ENCODE measurements at regions not wholly inside any gene's neighbourhood (a gene's known extent, or its start where the extent isn't known, plus 50 kb on each side); places are given as distances from the start of the nearest gene placed in this dataset.

DNA sequence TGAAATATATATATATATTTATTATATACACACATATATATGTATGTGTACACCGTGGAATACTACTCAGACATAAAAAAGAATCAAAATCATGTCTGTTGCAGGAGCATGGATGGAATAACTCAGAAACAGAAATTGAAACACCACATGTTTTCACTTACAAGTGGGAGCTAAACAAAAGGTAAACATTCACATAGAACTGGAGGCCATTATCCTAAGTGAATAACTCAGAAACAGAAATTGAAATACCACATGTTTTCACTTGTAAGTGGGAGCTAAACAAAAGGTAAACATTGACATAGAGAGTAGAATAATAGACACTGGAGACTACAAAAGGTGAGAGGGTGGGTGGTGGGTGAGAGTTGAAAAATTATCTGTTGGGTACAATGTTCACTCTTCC, 171.5 kb upstream of the GOLIM4 start:
- no peaks in the 10 kb centered on the region for H4K20me1 ChIP-seq (ENCODE audit: insufficient read depth)
- H3K9me2 ChIP-seq (ENCODE audit: insufficient read depth) = no peaks in the 10 kb centered on the region
- ChIA-PET POLR2A (no interaction called here), CTCF (no interaction called here), RAD21 (ENCODE audit: low non-redundant PET in 1 of 2, low total read pairs in 2 of 2, uncharacterized antibody in 2 of 2, unreplicated experiment in 2 of 2) (no interaction called here)
- no peak overlapping the region for H3K4me3 ChIP-seq (replicated peaks in 1 of 2; ENCODE audit: low read depth in 1 of 2, low read length in 2 of 2)
- ATAC-seq (no peak), DNase-seq (ENCODE audit: low read depth, low spot score) (no peak)
- no peak overlapping the region for H3K4me2 ChIP-seq (ENCODE audit: low read length)
- 0 out of 2 replicates have a peak, but pooled peaks cover 5% of the 10 kb centered on the region for H3K27me3 ChIP-seq (ENCODE audit: insufficient read depth, low read length)
- H3K9me3 ChIP-seq (ENCODE audit: control insufficient read depth in 1 of 2, insufficient read depth in 1 of 2, low read depth in 1 of 2, low read length in 2 of 2) = no peaks in the 10 kb centered on the region
- no TSS peak for BruUV-seq (replicated peaks)
- H3K36me3 ChIP-seq (ENCODE audit: control insufficient read depth in 1 of 2, insufficient read depth in 2 of 2, low read length in 2 of 2) = no peaks in the 10 kb centered on the region
- H3K79me2 ChIP-seq (ENCODE audit: insufficient read depth, low read length) = no peaks in the 10 kb centered on the region
- intact Hi-C loops (cut with micrococcal nuclease) = no loop called here
- no peak overlapping the region for H2AFZ ChIP-seq (ENCODE audit: low read depth, low read length, poor library complexity, severe bottlenecking)
- H3K9ac ChIP-seq (ENCODE audit: low read length) = no peak overlapping the region
- no peak overlapping the region for H3K27ac ChIP-seq (ENCODE audit: low read depth, low read length)
- TF ChIP-seq, protein P1, sequence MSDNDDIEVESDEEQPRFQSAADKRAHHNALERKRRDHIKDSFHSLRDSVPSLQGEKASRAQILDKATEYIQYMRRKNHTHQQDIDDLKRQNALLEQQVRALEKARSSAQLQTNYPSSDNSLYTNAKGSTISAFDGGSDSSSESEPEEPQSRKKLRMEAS (IDR thresholded peaks at IDR 0.05) = no peak
- TF ChIP-seq YY1 (IDR thresholded peaks at IDR 0.05; ENCODE audit: extremely low read depth, insufficient replicate concordance, low read depth, low read length) (no peak), CBX3 (IDR thresholded peaks at IDR 0.05; ENCODE audit: low read depth) (no peak), SP1 (IDR thresholded peaks at IDR 0.05; ENCODE audit: low read depth) (no peak), CTCF (IDR thresholded peaks at IDR 0.05 in 2 of 3, conservative IDR thresholded peaks at IDR 0.05 in 1 of 3; ENCODE audit: borderline replicate concordance in 1 of 3, insufficient read depth in 1 of 3, low read depth in 2 of 3, low read length in 2 of 3) (no peak), SIN3A (IDR thresholded peaks at IDR 0.05; ENCODE audit: low read depth) (no peak), POLR2A (IDR thresholded peaks at IDR 0.05; ENCODE audit: borderline replicate concordance, extremely low read depth, insufficient read depth, insufficient read length) (no peak), SRF (IDR thresholded peaks at IDR 0.05; ENCODE audit: low read depth) (no peak), EZH2phosphoT487 (IDR thresholded peaks at IDR 0.05; ENCODE audit: borderline replicate concordance) (no peak)
- H3K4me1 ChIP-seq (ENCODE audit: control insufficient read depth in 1 of 2, insufficient read depth in 2 of 2, low read length in 2 of 2) = no peaks in the 10 kb centered on the region

DNA sequence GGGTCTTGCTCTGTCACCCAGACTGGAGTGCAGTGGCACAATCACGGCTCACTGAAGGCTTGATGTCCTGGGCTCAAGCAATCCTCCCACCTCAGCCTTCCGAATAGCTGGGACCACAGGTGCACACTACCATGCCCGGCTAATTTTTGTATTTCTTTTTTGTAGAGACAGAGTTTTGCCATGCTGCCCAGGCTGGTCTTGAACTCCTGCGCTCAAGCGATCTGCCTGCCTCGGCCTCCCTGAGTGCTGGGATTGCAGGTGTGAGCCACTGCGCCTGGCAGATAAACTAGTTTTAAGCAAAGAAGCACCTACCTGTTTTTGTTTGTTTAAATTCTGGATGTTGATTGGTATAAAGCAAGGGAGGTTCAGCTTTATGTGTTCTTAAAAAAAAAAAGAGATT, 170.6 kb upstream of the GOLIM4 start:
- no peak overlapping the region for H3K9ac ChIP-seq (ENCODE audit: low read length)
- POLR2A ChIA-PET = no interaction called here
- H3K4me1 ChIP-seq (ENCODE audit: control insufficient read depth in 1 of 2, insufficient read depth in 2 of 2, low read length in 2 of 2) = no peaks in the 10 kb centered on the region
- ATAC-seq (no peak), DNase-seq (ENCODE audit: low read depth, low spot score) (no peak)
- H3K36me3 ChIP-seq (ENCODE audit: control insufficient read depth in 1 of 2, insufficient read depth in 2 of 2, low read length in 2 of 2) = no peaks in the 10 kb centered on the region
- BruUV-seq (replicated peaks) = no TSS peak
- H3K27ac ChIP-seq (ENCODE audit: low read depth, low read length) = no peak overlapping the region
- H3K9me3 ChIP-seq (ENCODE audit: control insufficient read depth in 1 of 2, insufficient read depth in 1 of 2, low read depth in 1 of 2, low read length in 2 of 2) = no peaks in the 10 kb centered on the region
- intact Hi-C loops (cut with micrococcal nuclease) = no loop called here
- CTCF ChIA-PET = no interaction called here
- no peaks in the 10 kb centered on the region for H4K20me1 ChIP-seq (ENCODE audit: insufficient read depth)
- 0 out of 2 replicates have a peak, but pooled peaks cover 5% of the 10 kb centered on the region for H3K27me3 ChIP-seq (ENCODE audit: insufficient read depth, low read length)
- no peak for TF ChIP-seq SP1 (IDR thresholded peaks at IDR 0.05; ENCODE audit: low read depth)
- no peaks in the 10 kb centered on the region for H3K9me2 ChIP-seq (ENCODE audit: insufficient read depth)
- RAD21 ChIA-PET (ENCODE audit: low non-redundant PET in 1 of 2, low total read pairs in 2 of 2, uncharacterized antibody in 2 of 2, unreplicated experiment in 2 of 2) = no interaction called here
- no peaks in the 10 kb centered on the region for H3K79me2 ChIP-seq (ENCODE audit: insufficient read depth, low read length)
- H3K4me2 ChIP-seq (ENCODE audit: low read length) = no peak overlapping the region
- H2AFZ ChIP-seq (ENCODE audit: low read depth, low read length, poor library complexity, severe bottlenecking) = no peak overlapping the region
- no peak overlapping the region for H3K4me3 ChIP-seq (replicated peaks in 1 of 2; ENCODE audit: low read depth in 1 of 2, low read length in 2 of 2)
